Epithelial cell of esophagus (primary cell): ENCODE measurements at regions not wholly inside any gene's neighbourhood (a gene's known extent, or its start where the extent isn't known, plus 50 kb on each side); places are given as distances from the start of the nearest gene placed in this dataset.

Experiments used
- DNase-seq: peaks from one replicate; pipeline ENCODE4 v3.0.0; 2010; ENCODE audit warnings: low read depth
- H3K4me3 ChIP-seq: 2 replicates; pipeline ENCODE4 v1.5.1; 2011; ENCODE audit warnings: mild to moderate bottlenecking, low read length, control low read depth
- TF ChIP-seq, protein P1 (sequence below): IDR thresholded peaks from 2 replicates; pipeline ENCODE4 v1.5.1; 2011; ENCODE audit warnings: low read depth, mild to moderate bottlenecking, low read length, control low read depth, inconsistent platforms; ENCODE audit not compliant: insufficient read depth; ENCODE audit errors: missing control alignments

DNA sequence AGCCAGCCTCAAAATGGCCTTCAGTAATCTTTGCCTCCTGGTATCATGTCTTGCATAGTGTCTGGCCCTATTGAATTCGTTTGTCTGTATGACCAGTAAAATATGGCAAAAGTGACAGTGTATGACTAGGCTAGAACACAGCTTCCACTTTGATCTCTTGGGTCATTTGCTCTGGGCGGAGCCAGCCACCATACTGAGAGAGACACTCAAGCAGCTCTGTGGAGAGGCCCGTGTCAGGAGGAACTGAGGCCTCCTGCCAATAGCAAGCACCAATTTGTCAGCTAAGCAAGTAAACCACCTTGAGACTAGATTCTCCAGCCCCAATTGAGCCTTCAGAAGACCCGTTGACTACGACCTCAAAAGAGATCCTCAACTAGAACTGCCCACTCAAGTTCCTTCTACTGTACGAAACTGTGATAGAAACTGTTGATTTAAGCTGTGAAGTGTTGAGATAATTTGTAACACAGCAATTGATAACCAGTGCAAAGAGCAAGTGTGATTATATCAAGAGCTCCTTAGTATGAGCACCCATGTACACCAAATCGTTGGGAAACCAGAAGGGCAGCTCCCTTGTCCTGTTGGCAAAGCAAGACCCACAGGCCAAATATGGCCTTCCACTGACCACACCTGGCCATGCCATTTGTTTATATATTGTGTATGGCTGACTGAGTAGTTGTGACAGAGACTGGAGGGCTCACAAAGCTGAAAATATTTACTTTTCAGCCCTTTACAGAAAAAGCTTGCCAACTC is 52.7 kb upstream of the SERBP1 start:
- no peak overlapping the region for H3K4me3 ChIP-seq
- no peak for DNase-seq
- TF ChIP-seq, protein P1, sequence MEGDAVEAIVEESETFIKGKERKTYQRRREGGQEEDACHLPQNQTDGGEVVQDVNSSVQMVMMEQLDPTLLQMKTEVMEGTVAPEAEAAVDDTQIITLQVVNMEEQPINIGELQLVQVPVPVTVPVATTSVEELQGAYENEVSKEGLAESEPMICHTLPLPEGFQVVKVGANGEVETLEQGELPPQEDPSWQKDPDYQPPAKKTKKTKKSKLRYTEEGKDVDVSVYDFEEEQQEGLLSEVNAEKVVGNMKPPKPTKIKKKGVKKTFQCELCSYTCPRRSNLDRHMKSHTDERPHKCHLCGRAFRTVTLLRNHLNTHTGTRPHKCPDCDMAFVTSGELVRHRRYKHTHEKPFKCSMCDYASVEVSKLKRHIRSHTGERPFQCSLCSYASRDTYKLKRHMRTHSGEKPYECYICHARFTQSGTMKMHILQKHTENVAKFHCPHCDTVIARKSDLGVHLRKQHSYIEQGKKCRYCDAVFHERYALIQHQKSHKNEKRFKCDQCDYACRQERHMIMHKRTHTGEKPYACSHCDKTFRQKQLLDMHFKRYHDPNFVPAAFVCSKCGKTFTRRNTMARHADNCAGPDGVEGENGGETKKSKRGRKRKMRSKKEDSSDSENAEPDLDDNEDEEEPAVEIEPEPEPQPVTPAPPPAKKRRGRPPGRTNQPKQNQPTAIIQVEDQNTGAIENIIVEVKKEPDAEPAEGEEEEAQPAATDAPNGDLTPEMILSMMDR = no peak

DNA sequence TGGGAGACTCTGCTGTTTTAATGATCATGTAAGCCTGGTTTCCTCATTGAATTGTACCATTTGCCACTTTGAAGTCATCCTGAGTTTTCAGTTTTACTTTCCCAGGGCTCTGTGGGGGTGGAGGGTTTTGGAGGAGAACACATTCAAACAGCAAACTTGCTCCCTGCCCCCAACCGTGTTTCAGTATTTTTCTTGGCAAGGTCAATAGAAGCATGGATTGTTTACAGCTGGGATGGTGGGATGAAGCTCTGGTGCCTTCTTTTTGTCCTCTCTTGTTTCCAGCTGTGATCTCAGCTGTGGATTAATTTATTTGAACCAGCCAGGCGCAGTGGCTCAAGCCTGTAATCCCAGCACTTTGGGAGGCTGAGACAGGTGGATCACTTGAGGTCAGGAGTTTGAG is 54.3 kb upstream of the SERBP1 start:
- no peak for DNase-seq
- TF ChIP-seq, protein P1 = no peak
- no peak overlapping the region for H3K4me3 ChIP-seq

DNA sequence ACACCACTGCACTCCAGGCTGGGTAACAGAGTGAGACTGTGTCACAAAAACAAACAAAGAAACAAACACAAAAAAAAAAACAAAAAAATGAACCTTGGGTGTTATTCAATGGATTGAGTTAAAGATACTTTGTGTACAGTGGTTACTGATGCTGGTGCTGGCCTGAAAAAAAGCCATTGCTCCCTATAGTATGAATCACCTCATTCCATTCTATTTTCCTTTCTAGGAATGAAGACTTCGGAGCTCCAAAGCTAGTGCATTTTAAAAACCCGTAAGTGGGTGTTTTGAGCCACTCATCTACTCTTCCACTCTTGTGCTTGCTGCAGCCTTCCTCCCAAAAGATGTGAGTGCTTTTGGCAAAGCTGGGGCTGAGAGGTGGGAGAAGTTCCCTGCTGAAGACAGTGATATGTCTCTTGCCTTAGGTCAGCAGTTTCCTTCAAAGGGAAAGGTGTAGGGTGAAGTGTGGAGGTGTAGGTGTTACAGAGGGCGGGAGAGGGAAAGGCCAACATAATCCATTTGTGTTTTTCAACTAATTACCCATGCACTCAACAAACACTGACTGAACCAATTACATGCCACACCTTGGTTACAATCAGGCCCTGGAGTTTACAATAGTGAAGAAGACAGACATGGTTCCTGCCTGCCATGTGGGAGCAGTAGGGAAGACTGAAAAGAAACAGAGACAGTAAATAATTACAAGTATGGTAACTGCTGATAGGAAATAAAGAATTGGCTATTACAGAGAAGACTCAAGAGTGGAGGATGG is 55.0 kb upstream of the SERBP1 start:
- DNase-seq = no peak
- no peak overlapping the region for H3K4me3 ChIP-seq
- TF ChIP-seq, protein P1 = no peak

DNA sequence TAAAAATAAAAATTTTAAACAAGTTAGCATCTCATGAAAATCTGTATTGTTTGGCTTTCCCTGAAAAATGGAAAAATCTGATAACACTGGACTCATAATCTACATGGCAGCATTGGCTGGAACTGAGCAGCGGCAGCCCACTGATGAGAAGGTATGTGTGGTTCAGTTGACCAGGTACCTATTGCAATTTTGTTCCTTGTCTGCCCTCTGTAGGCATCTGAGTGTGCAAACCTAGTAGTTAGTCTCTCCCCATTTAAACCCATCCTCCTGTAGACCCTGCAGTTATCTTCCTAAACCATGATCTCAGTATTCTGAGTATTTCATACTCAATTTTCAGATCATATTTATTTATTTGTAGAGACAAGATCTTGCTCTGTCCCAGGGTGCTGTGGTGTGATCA is 59.4 kb upstream of the SERBP1 start:
- H3K4me3 ChIP-seq = no peak overlapping the region

DNA sequence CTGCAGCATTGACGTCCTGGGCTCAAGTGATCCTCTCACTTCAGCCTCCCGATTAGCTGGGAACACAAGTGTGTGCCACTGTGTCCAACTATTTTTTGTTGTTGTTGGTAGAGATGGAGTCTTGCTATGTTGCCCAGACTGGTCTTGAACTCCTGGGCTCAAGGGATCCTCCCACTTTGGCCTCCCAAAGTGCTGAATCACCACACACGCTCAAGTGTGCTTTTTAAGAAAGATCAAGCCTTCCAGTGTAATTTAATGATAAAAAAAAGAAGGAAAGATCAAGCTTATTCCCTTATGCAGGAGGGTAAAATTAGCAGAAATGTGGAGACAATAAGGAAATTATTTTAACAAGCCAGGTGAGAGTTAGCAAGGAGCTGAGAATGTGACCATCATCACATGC is 61.1 kb upstream of the SERBP1 start:
- no peak for DNase-seq
- no peak overlapping the region for H3K4me3 ChIP-seq
- TF ChIP-seq, protein P1 = no peak

More for the DNA sequence above, 59.4 kb upstream of the SERBP1 start:
- TF ChIP-seq, protein P1 = peak; percentile 63
- DNase-seq = peak; percentile 68

DNA sequence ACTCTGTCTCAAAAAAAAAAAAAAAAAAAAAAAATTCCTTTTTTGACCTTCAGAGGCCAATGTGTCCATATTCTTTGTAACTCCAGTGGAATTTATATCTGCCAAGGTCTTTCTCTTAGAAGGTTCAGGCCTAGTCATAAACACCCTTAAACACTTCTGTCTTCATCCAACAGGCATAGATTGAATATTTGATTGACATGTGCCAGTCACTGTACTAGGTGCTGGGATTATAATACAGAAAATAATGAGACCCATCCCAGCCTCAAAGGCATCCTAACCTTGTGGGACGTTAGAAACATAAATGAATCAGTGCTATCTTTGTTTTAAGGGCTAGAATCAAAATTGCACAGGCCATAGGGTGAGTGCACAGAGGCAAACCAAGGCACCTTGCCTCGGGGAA is 62.9 kb upstream of the SERBP1 start:
- TF ChIP-seq, protein P1 = no peak
- no peak overlapping the region for H3K4me3 ChIP-seq
- no peak for DNase-seq

DNA sequence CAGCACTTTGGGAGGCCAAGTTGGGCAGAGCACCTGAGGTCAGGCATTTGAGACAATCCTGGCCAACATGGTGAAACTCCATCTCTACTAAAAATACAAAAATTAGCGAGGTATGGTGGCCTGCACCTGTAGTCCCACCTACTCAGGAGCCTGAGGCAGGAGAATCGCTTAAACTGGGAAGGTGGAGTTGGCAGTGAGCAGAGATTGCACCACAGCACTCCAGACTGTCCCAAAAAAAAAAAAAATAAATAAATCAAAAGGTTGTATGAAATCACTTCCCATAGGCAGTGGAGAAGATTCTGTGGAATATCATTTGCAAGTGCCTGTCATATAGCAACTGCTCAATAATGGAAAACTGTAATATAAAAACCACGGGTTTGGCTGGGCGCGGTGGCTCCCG is 65.1 kb upstream of the SERBP1 start:
- no peak for DNase-seq
- no peak overlapping the region for H3K4me3 ChIP-seq
- TF ChIP-seq, protein P1 = no peak
